Panc1 (cell line): ENCODE measurements at regions not wholly inside any gene's neighbourhood (a gene's known extent, or its start where the extent isn't known, plus 50 kb on each side); places are given as distances from the start of the nearest gene placed in this dataset.

Experiments
- ATAC-seq: fragments of 200-7000 bp; cut with Tn5 transposase; 2 replicates; pipeline ENCODE4 v1.9.1; 2020; ENCODE audit warnings: mild to moderate bottlenecking, moderate library complexity
- BruUV-seq: library from RNA; stranded (reverse); fragments of 400-500 nt; replicated peaks from 2 replicates; lab custom pipeline; 2021; lab: Mats Ljungman, UMichigan
- CTCF ChIA-PET: fragments of 300-600 bp; sonication (Branson Sonifier 250); formaldehyde crosslinking; loops from one replicate; lab custom pipeline; 2022; ENCODE audit warnings: antibody characterized with exemption; lab: Charles Lee
- POLR2A ChIA-PET: fragments of 300-600 bp; sonication (Branson Sonifier 250); formaldehyde crosslinking; loops from one replicate; lab custom pipeline; 2022; ENCODE audit warnings: antibody characterized with exemption; lab: Charles Lee
- DNase-seq: peaks from one replicate; pipeline ENCODE4 v3.0.0-alpha.2; 2010; ENCODE audit warnings: low read depth, low spot score
- H3K27ac ChIP-seq: 2 replicates; pipeline ENCODE4 v1.5.1; 2011; ENCODE audit warnings: mild to moderate bottlenecking, low read length, inconsistent platforms
- H3K27me3 ChIP-seq: fragments of 200-500 bp; sonication (Bioruptor generic); 2 replicates; pipeline ENCODE4 v1.6.0; 2014; ENCODE audit warnings: low read length, inconsistent platforms; ENCODE audit not compliant: control insufficient read depth, insufficient read depth
- H3K36me3 ChIP-seq: fragments of 200-500 bp; sonication (Bioruptor generic); 2 replicates; pipeline ENCODE4 v1.5.1; 2014; ENCODE audit warnings: inconsistent platforms, mild to moderate bottlenecking, low read length, moderate library complexity; ENCODE audit not compliant: control insufficient read depth, insufficient read depth
- H3K4me1 ChIP-seq: 2 replicates; pipeline ENCODE4 v1.5.1; 2011; ENCODE audit warnings: inconsistent platforms, mild to moderate bottlenecking, low read length, moderate library complexity; ENCODE audit not compliant: control insufficient read depth, insufficient read depth
- H3K4me3 ChIP-seq, 2 experiments: 2 replicates each; pipeline ENCODE4 v1.5.1; 2011 to 2012; ENCODE audit warnings: low read depth in 2 of 2, low read length in 2 of 2, mild to moderate bottlenecking in 2 of 2, inconsistent platforms in 1 of 2, moderate library complexity in 1 of 2
- H3K9me3 ChIP-seq: fragments of 200-500 bp; sonication (Bioruptor generic); 2 replicates; pipeline ENCODE4 v1.5.1; 2014; ENCODE audit warnings: low read depth, mild to moderate bottlenecking, inconsistent platforms, low read length, moderate library complexity; ENCODE audit not compliant: control insufficient read depth, insufficient read depth
- POLR2AphosphoS5 ChIP-seq: IDR thresholded peaks from 2 replicates; pipeline ENCODE4 v1.6.1; 2012; ENCODE audit warnings: mild to moderate bottlenecking, low read depth, low read length, moderate library complexity
- SIN3A ChIP-seq: IDR thresholded peaks from 2 replicates; pipeline ENCODE4 v1.6.1; 2012; ENCODE audit warnings: low read depth, mild to moderate bottlenecking, low read length, moderate library complexity, borderline replicate concordance; ENCODE audit not compliant: insufficient read depth
- TCF7L2 ChIP-seq: IDR thresholded peaks from 2 replicates; pipeline ENCODE4 v1.6.1; 2011; ENCODE audit warnings: mild to moderate bottlenecking, low read depth, low read length, inconsistent platforms
- in situ Hi-C: cut with HindIII; loops from 2 replicates; pipeline ENCODE4 v1.10.0; 2016; ENCODE audit warnings: low sequenced_read_pairs, low pct_unique_long_range_greater_than_20kb
- intact Hi-C: fragments of 100-400 bp; cut with micrococcal nuclease; formaldehyde crosslinking; loops from one replicate; pipeline ENCODE4 v1.10.0; 2022; ENCODE audit not compliant: unreplicated experiment
- TF ChIP-seq, protein P1 (sequence below): fragments of 450-650 bp; IDR thresholded peaks from 2 replicates; pipeline ENCODE4 v1.5.1; 2017; ENCODE audit warnings: mild to moderate bottlenecking
- TF ChIP-seq, protein P2 (sequence below), 2 experiments: IDR thresholded peaks; 2 replicates each; pipeline ENCODE4 v1.6.1; 2011 to 2012; ENCODE audit warnings: low read depth in 2 of 2, control low read depth in 1 of 2, low read length in 1 of 2, mild to moderate bottlenecking in 1 of 2, moderate library complexity in 1 of 2; ENCODE audit not compliant: insufficient read depth in 1 of 2

DNA sequence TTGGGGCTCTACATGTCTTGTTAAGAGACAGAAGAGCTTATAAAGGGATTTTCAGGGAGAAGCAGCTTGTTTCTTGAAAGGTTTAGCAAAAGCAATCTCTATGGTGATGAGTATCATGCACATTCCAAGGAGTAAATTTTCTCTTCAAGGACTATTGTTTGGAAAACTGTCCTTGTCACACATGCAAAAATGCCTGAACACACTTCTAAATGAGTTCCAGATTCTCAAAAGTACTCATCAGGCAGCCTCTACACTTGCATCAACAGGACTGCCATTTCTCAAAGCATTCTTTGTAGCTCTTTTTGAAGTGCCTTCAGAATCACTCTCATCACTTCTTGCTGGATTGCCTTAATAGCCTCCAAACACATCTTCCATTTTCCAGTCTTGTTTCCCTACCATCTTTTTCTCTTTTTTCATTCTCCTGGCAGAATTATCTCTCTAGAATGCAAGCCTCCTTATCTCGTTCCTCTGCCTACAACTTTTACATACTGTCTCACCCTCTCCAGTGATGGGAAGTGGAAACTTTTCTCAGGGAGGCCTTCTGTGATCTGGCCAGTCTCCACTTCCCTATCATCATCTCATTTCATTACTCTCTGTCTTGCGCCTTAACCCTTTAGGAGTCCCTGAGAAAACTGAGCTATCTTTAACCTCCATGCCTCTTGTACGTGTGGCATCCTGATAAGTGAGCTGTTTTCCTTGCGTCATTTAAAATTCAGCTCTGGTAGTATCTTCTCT, 631.5 kb upstream of the TLE4 start:
- Histone ChIP-seq H3K36me3 (no peaks in the 10 kb centered on the region), H3K27me3 (no peaks in the 10 kb centered on the region), H3K4me3 (no peak overlapping the region), H3K27ac (no peak overlapping the region), H3K9me3 (no peaks in the 10 kb centered on the region), H3K4me1 (no peaks in the 10 kb centered on the region)
- DNase-seq = no peak
- ChIA-PET POLR2A (no interaction called here), CTCF (no interaction called here)
- in situ Hi-C loops = no loop called here
- ATAC-seq = no peak
- intact Hi-C loops = no loop called here
- TF ChIP-seq TCF7L2 (no peak), SIN3A (no peak), POLR2AphosphoS5 (no peak)
- TF ChIP-seq, protein P1, sequence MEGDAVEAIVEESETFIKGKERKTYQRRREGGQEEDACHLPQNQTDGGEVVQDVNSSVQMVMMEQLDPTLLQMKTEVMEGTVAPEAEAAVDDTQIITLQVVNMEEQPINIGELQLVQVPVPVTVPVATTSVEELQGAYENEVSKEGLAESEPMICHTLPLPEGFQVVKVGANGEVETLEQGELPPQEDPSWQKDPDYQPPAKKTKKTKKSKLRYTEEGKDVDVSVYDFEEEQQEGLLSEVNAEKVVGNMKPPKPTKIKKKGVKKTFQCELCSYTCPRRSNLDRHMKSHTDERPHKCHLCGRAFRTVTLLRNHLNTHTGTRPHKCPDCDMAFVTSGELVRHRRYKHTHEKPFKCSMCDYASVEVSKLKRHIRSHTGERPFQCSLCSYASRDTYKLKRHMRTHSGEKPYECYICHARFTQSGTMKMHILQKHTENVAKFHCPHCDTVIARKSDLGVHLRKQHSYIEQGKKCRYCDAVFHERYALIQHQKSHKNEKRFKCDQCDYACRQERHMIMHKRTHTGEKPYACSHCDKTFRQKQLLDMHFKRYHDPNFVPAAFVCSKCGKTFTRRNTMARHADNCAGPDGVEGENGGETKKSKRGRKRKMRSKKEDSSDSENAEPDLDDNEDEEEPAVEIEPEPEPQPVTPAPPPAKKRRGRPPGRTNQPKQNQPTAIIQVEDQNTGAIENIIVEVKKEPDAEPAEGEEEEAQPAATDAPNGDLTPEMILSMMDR = no peak
- TF ChIP-seq, protein P2, sequence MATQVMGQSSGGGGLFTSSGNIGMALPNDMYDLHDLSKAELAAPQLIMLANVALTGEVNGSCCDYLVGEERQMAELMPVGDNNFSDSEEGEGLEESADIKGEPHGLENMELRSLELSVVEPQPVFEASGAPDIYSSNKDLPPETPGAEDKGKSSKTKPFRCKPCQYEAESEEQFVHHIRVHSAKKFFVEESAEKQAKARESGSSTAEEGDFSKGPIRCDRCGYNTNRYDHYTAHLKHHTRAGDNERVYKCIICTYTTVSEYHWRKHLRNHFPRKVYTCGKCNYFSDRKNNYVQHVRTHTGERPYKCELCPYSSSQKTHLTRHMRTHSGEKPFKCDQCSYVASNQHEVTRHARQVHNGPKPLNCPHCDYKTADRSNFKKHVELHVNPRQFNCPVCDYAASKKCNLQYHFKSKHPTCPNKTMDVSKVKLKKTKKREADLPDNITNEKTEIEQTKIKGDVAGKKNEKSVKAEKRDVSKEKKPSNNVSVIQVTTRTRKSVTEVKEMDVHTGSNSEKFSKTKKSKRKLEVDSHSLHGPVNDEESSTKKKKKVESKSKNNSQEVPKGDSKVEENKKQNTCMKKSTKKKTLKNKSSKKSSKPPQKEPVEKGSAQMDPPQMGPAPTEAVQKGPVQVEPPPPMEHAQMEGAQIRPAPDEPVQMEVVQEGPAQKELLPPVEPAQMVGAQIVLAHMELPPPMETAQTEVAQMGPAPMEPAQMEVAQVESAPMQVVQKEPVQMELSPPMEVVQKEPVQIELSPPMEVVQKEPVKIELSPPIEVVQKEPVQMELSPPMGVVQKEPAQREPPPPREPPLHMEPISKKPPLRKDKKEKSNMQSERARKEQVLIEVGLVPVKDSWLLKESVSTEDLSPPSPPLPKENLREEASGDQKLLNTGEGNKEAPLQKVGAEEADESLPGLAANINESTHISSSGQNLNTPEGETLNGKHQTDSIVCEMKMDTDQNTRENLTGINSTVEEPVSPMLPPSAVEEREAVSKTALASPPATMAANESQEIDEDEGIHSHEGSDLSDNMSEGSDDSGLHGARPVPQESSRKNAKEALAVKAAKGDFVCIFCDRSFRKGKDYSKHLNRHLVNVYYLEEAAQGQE (IDR thresholded peaks at IDR 0.05; ENCODE audit: insufficient read depth in 1 of 2, low read depth in 2 of 2, low read length in 1 of 2) = no peak
- no TSS peak for BruUV-seq

DNA sequence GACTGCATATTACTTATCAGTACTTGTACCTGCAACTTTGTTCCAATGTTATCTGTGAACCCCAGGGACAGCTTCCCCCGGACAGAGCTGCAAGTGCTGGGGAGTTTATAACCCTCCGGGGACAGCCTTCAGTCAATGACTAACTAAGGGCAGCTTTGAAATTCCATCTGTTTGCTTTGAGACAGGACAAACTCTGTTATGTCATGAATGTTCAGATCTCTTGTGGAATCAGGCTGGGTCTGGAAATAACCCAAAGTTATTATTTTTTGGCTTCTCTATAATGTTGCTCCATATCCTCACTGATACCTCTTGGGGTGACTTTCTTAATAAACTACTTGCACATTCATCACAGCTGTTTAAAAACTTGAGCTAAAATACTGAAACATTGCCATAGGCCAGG, 617.5 kb upstream of the TLE4 start:
- ATAC-seq (no peak), DNase-seq (no peak)
- Histone ChIP-seq H3K9me3 (no peaks in the 10 kb centered on the region), H3K4me3 (no peak overlapping the region), H3K4me1 (no peaks in the 10 kb centered on the region), H3K27me3 (no peaks in the 10 kb centered on the region), H3K27ac (no peak overlapping the region), H3K36me3 (no peaks in the 10 kb centered on the region)
- BruUV-seq = no TSS peak
- ChIA-PET POLR2A (no interaction called here), CTCF (no interaction called here)
- intact Hi-C loops (no loop called here), in situ Hi-C loops (no loop called here)
- TF ChIP-seq, protein P2 (IDR thresholded peaks at IDR 0.05; ENCODE audit: insufficient read depth in 1 of 2, low read depth in 2 of 2, low read length in 1 of 2) = no peak
- TF ChIP-seq, protein P1 = no peak
- TF ChIP-seq SIN3A (no peak), POLR2AphosphoS5 (no peak), TCF7L2 (no peak)
